Medulla oblongata (tissue), 1 donor: ENCODE measurements at regions not wholly inside any gene's neighbourhood (a gene's known extent, or its start where the extent isn't known, plus 50 kb on each side); places are given as distances from the start of the nearest gene placed in this dataset.

ENCODE experiments used
- DNase-seq: peaks from one replicate; pipeline ENCODE4 v3.0.0-alpha.2; 2015; ENCODE audit errors: extremely low spot score

GRCh38 chr13:34107806-34108205 lies 289.9 kb downstream of the RFC3 start:
- no peak for DNase-seq

- no peak for DNase-seq
Observed at GRCh38 chr13:34108410-34108809, 290.5 kb downstream of the RFC3 start.

- DNase-seq: no peak
Observed at GRCh38 chr13:34114581-34114980, 296.6 kb downstream of the RFC3 start.

GRCh38 chr13:34116651-34117050 lies 298.7 kb downstream of the RFC3 start:
- no peak for DNase-seq

GRCh38 chr13:34124666-34125306 lies 306.8 kb downstream of the RFC3 start:
- DNase-seq: no peak

- DNase-seq: no peak
Observed at GRCh38 chr13:34127523-34127922, 309.6 kb downstream of the RFC3 start.

GRCh38 chr13:34128661-34129060 lies 310.7 kb downstream of the RFC3 start:
- no peak for DNase-seq

GRCh38 chr13:34129436-34129835 lies 311.5 kb downstream of the RFC3 start:
- no peak for DNase-seq

GRCh38 chr13:34137200-34137599 lies 319.3 kb downstream of the RFC3 start:
- DNase-seq: no peak

- DNase-seq: no peak
Observed at GRCh38 chr13:34139660-34140227, 321.8 kb downstream of the RFC3 start.

- no peak for DNase-seq
Observed at GRCh38 chr13:34143637-34144036, 325.7 kb downstream of the RFC3 start.

GRCh38 chr13:34144142-34144541 lies 326.2 kb downstream of the RFC3 start:
- no peak for DNase-seq

GRCh38 chr13:34145061-34145460 lies 327.1 kb downstream of the RFC3 start:
- no peak for DNase-seq

GRCh38 chr13:34148359-34148758 lies 330.4 kb downstream of the RFC3 start:
- no peak for DNase-seq

GRCh38 chr13:34151885-34152284 lies 333.9 kb downstream of the RFC3 start:
- DNase-seq: no peak

GRCh38 chr13:34152409-34152808 lies 334.5 kb downstream of the RFC3 start:
- DNase-seq: no peak

- no peak for DNase-seq
Observed at GRCh38 chr13:34152996-34153395, 335.0 kb downstream of the RFC3 start.

GRCh38 chr13:34153428-34154180 lies 335.7 kb downstream of the RFC3 start:
- DNase-seq: no peak

- no peak for DNase-seq
Observed at GRCh38 chr13:34155931-34156607, 338.1 kb downstream of the RFC3 start.

GRCh38 chr13:34156841-34157365 lies 339.0 kb downstream of the RFC3 start:
- no peak for DNase-seq

GRCh38 chr13:34159946-34160345 lies 342.0 kb downstream of the RFC3 start:
- DNase-seq: no peak

- DNase-seq: no peak
Observed at GRCh38 chr13:34161931-34162543, 344.1 kb downstream of the RFC3 start.
